Common myeloid progenitor, CD34-positive (primary cell): ENCODE measurements at regions not wholly inside any gene's neighbourhood (a gene's known extent, or its start where the extent isn't known, plus 50 kb on each side); places are given as distances from the start of the nearest gene placed in this dataset.

Source experiments
- CTCF ChIA-PET: fragments of 350-600 bp; sonication (Branson Sonifier 250); formaldehyde crosslinking; loops from one replicate; lab custom pipeline; 2021; ENCODE audit warnings: antibody characterized with exemption; lab: Charles Lee
- POLR2A ChIA-PET: fragments of 350-600 bp; sonication (Branson Sonifier 250); formaldehyde crosslinking; loops from one replicate; lab custom pipeline; 2021; ENCODE audit warnings: antibody characterized with exemption; lab: Charles Lee
- DNase-seq, 3 donors: peaks; one replicate each; pipeline versions ENCODE4 v3.0.0 to v3.0.0-alpha.2; 2013
- H3K27ac ChIP-seq, 2 experiments: 1 replicate in 1 of 2; 2 replicates in 1 of 2; pipeline ENCODE4 v1.7.0; 2013; ENCODE audit warnings: inconsistent platforms in 2 of 2, low read length in 2 of 2, mild to moderate bottlenecking in 2 of 2, low read depth in 1 of 2, moderate library complexity in 1 of 2; ENCODE audit not compliant: severe bottlenecking in 2 of 2, insufficient read depth in 1 of 2, poor library complexity in 1 of 2
- H3K27me3 ChIP-seq, 5 experiments: replicated peaks in 2 of 5; 1 replicate in 3 of 5; 2 replicates in 2 of 5; pipeline versions ENCODE4 v1.6.1 to v1.7.0; 2013; ENCODE audit warnings: low read length in 4 of 5, mild to moderate bottlenecking in 2 of 5, moderate library complexity in 2 of 5, inconsistent platforms in 1 of 5; ENCODE audit not compliant: insufficient read depth in 5 of 5, control insufficient read depth in 4 of 5
- H3K36me3 ChIP-seq, 4 experiments: 1 replicate in 2 of 4; 2 replicates in 2 of 4; pipeline versions ENCODE4 v1.6.1 to v1.7.0; 2013; ENCODE audit warnings: low read length in 3 of 4, control low read depth in 1 of 4, mild to moderate bottlenecking in 1 of 4; ENCODE audit not compliant: control insufficient read depth in 4 of 4, insufficient read depth in 4 of 4
- H3K4me1 ChIP-seq, 4 experiments: 1 replicate in 3 of 4; 2 replicates in 1 of 4; pipeline versions ENCODE4 v1.6.1 to v1.7.1; 2013; ENCODE audit warnings: low read length in 3 of 4, mild to moderate bottlenecking in 3 of 4, control low read depth in 1 of 4, inconsistent platforms in 1 of 4, moderate library complexity in 1 of 4; ENCODE audit not compliant: control insufficient read depth in 4 of 4, insufficient read depth in 4 of 4; ENCODE audit errors: control extremely low read depth in 1 of 4
- H3K4me3 ChIP-seq, 7 experiments: 1 replicate in 4 of 7; 2 replicates in 3 of 7; pipeline versions ENCODE4 v1.5.1 to v1.7.0; 2013; ENCODE audit warnings: mild to moderate bottlenecking in 7 of 7, low read length in 6 of 7, moderate library complexity in 6 of 7, inconsistent platforms in 2 of 7, low read depth in 2 of 7, control low read depth in 1 of 7; ENCODE audit not compliant: insufficient read depth in 4 of 7, control insufficient read depth in 1 of 7; ENCODE audit errors: extremely low read depth in 1 of 7
- H3K9me3 ChIP-seq, 5 experiments: 1 replicate in 4 of 5; 2 replicates in 1 of 5; pipeline versions ENCODE4 v1.6.1 to v1.7.1; 2013; ENCODE audit warnings: low read length in 4 of 5, mild to moderate bottlenecking in 2 of 5, inconsistent platforms in 1 of 5, low read depth in 1 of 5, moderate library complexity in 1 of 5; ENCODE audit not compliant: control insufficient read depth in 4 of 5, insufficient read depth in 2 of 5; ENCODE audit errors: control extremely low read depth in 1 of 5
- WGBS: methylation state at CpG from one replicate; pipeline ENCODE4 v1.1.5; 2013; ENCODE audit not compliant: insufficient coverage; 5-methylcytosine and 5-hydroxymethylcytosine counted together

- 86% methylated on average over 16 of the region's 21 CpGs for WGBS
- Histone ChIP-seq H3K4me1 (peaks cover 0 to 30% (median 25%) of the 10 kb centered on the region in 4 experiments), H3K4me3 (no peak overlapping the region), H3K27me3 (peaks cover 0 to 3% (median 0%) of the 10 kb centered on the region in 5 experiments), H3K9me3 (no peaks in the 10 kb centered on the region), H3K36me3 (no peaks in the 10 kb centered on the region), H3K27ac (no peak overlapping the region)
- CTCF ChIA-PET, result no interaction called here
- POLR2A ChIA-PET, result interaction anchor here (1.4 kb wide), 1 partner anchor 87 kb away, joined by 6 read pairs; no protein-coding TSS in a partner anchor
- peak in 2 of 3 donors; percentile 59 to 70 for DNase-seq
Observed at GRCh38 chr7:155209478-155210319, 88.0 kb upstream of the INSIG1 start.

DNA sequence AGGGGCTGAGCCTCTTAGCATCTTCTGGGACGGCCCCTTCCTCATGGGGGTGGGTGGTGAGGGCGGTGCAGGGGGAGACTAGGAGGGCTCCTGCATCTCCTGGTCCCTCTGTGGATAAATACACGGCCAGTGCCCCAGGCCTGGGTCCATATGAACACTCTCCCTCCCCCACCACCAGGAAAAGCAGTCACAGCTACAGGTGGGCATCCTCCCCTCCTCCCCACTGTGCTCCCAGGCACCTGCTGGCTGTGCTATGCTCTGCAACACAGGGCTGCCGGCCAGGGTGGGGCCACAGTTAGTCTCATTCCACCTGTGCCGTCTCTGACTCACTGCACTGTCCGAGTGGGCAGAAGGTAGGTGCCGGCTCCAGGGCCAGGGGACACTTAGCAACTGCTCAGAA lies 87.3 kb upstream of the INSIG1 start:
- Histone ChIP-seq H3K9me3 (no peaks in the 10 kb centered on the region), H3K27ac (no peak overlapping the region), H3K36me3 (no peaks in the 10 kb centered on the region), H3K27me3 (peaks cover 0 to 5% (median 0%) of the 10 kb centered on the region in 5 experiments), H3K4me3 (no peak overlapping the region), H3K4me1 (peaks cover 0 to 23% (median 19%) of the 10 kb centered on the region in 4 experiments)
- no peak for DNase-seq
- CTCF ChIA-PET, result no interaction called here
- 97% methylated on average over 4 of the region's 7 CpGs for WGBS
- POLR2A ChIA-PET, result interaction anchor here (1.4 kb wide), 1 partner anchor 86 kb away, joined by 6 read pairs; no protein-coding TSS in a partner anchor

- Histone ChIP-seq H3K4me3 (no peak overlapping the region), H3K4me1 (peaks cover 0 to 15% (median 11%) of the 10 kb centered on the region in 4 experiments), H3K27me3 (peaks cover 0 to 5% (median 0%) of the 10 kb centered on the region in 5 experiments), H3K9me3 (no peaks in the 10 kb centered on the region), H3K27ac (no peak overlapping the region), H3K36me3 (no peaks in the 10 kb centered on the region)
- ChIA-PET CTCF (no interaction called here), POLR2A (no interaction called here)
- WGBS, result 95% methylated on average over 6 of the region's 6 CpGs
- no peak for DNase-seq
Observed at GRCh38 chr7:155211173-155211572, 86.5 kb upstream of the INSIG1 start.

DNA sequence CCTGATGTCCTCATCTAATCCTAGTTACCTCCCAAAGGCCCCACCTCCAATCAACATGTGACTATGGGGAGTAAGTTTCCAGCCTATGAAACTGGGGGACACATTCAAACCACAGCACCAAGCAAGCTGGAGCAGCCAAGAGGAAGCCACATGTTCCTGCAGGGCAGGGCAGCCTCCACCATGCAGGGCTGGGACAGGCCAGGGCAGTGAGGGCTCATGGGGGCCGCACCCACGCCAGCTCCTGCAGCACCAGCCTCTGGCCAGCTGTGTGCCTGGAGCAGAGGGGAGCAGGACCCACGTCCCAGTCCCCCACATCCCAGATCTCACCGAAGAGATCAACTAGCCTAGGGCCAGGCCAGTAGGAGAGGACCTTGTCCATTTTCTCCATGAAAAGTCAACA lies 85.9 kb upstream of the INSIG1 start:
- no peaks in the 10 kb centered on the region for H3K36me3 ChIP-seq
- CTCF ChIA-PET, result no interaction called here
- peaks cover 0 to 9% (median 5%) of the 10 kb centered on the region in 4 experiments for H3K4me1 ChIP-seq
- no peak for DNase-seq
- 100% methylated on average over 3 of the region's 4 CpGs for WGBS
- H3K9me3 ChIP-seq, result no peaks in the 10 kb centered on the region
- no peak overlapping the region for H3K4me3 ChIP-seq
- POLR2A ChIA-PET, result no interaction called here
- H3K27ac ChIP-seq, result no peak overlapping the region
- H3K27me3 ChIP-seq, result peaks cover 0 to 5% (median 0%) of the 10 kb centered on the region in 5 experiments

DNA sequence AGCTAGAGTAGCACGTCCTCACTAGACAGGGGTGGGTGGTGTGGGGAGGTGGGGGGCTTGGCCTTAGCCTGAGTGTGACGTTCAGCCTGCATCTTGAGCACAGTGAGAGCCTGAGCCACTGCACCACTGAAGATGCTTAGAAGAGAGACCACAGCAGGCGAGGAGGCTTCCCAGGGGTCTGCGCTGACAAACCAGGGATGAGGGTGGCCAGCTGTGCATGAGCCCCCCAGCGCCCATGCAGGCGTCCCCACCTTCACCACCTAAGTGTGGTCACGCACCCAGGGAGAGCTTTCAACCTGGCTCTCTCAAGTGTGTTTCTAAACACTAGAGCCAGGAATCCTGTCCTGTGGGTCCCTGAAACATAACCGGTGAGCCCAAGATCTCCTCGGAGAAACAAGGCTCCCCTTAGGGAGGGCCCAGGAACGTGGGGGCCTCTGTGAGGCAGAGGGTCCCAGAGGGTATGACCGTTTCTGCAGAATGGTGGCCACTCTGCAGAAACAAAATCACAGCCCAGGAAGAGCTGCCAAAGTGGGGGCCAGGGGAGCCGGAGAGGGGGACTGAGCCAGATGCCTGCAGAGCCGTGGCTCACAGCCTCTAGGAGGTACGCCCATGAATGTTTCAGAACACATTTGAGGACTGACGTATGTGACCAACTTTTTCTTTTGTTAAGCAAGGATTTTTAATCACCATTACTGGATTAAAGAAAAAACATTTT lies 85.2 kb upstream of the INSIG1 start:
- Histone ChIP-seq H3K27me3 (peaks cover 0 to 5% (median 0%) of the 10 kb centered on the region in 5 experiments), H3K27ac (no peak overlapping the region), H3K9me3 (no peaks in the 10 kb centered on the region), H3K36me3 (no peaks in the 10 kb centered on the region), H3K4me1 (peaks cover 0 to 2% (median 0%) of the 10 kb centered on the region in 4 experiments), H3K4me3 (no peak overlapping the region)
- POLR2A ChIA-PET, result no interaction called here
- 87% methylated on average over 10 of the region's 15 CpGs for WGBS
- DNase-seq, result no peak
- CTCF ChIA-PET, result no interaction called here

DNA sequence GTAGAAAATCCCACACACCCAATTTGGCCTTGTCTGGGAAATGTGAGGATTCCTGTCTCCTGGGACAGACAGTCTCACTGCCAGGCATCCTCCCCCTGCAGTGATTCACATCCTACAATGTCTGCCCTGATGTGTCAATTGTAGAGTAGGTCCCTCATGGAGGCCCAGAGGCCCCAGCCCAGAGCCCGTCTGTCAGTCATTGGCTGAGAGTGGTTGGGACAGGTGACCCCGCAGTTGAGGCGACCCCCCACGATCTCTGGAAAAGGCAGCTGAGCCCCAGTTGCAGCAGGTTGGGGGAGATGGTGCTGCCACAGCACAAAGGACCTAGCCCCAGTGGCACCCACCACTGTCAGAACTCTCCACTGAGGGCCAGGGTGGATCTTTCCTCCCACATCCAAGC lies 84.3 kb upstream of the INSIG1 start:
- no peak for DNase-seq
- Histone ChIP-seq H3K9me3 (no peaks in the 10 kb centered on the region), H3K27me3 (peaks cover 0 to 5% (median 0%) of the 10 kb centered on the region in 5 experiments), H3K36me3 (no peaks in the 10 kb centered on the region), H3K4me3 (no peak overlapping the region), H3K27ac (no peak overlapping the region), H3K4me1 (no peaks in the 10 kb centered on the region)
- POLR2A ChIA-PET, result no interaction called here
- CTCF ChIA-PET, result interaction anchor here (2.2 kb wide), 1 partner anchor 9 kb away, joined by 6 read pairs; no protein-coding TSS in a partner anchor
- 97% methylated on average over 4 of the region's 4 CpGs for WGBS
